GM12872 (cell line): ENCODE measurements at regions not wholly inside any gene's neighbourhood (a gene's known extent, or its start where the extent isn't known, plus 50 kb on each side); places are given as distances from the start of the nearest gene placed in this dataset.

ENCODE experiments used
- CTCF ChIP-seq: IDR thresholded peaks from 3 replicates; pipeline ENCODE4 v1.5.1; 2011; ENCODE audit warnings: low read depth, mild to moderate bottlenecking, low read length, moderate library complexity; ENCODE audit not compliant: insufficient read depth

GRCh38 chr20:19943061-19943521, 74.1 kb upstream of the NAA20 start:
- TF ChIP-seq CTCF = no peak

GRCh38 chr20:19944772-19945459, 72.2 kb upstream of the NAA20 start:
- TF ChIP-seq CTCF = no peak

DNA sequence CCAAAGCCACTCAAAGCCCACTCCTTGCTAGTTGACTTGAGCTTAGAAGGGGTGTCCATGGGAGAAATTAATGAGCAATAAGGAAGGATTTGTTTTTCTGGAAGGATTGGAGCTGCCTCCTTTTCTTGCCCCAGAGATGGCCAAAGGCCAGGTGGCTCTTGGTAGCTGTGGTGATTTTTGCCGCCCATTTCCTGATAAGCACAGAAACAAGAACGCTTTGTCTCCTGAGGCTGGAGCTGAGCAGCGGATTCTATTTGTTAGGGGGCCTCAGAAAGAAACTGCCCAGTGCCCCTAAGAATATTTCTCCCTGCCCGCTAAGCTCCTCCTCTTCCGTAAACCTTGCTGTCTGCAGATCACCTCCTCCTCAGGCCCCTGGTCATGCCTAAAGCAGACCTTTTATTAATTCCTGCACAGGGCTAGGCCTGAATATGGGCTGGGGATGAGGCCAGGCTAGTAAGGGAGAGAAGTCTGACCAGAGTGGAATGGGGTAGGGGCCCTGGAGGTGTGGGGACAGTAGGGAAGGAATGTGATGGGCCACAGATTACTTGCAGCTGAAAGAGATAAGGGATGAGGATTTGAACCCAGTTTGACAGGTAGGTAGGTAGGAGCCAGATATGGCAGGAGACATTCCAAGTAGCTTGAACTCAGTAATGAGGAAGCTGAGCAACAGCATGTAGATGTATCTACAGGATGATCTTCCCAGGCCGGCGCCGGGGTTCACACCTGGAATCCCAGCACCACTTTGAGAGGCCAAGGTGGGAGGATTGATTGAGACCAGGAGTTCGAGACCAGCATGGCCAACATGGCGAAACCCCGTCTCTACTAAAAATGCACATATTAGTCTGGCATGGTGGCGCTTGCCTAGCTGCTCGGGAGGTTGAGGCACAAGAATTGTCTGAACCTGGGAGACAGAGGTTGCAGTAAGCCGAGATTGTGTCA, 71.2 kb upstream of the NAA20 start:
- no peak for TF ChIP-seq CTCF

DNA sequence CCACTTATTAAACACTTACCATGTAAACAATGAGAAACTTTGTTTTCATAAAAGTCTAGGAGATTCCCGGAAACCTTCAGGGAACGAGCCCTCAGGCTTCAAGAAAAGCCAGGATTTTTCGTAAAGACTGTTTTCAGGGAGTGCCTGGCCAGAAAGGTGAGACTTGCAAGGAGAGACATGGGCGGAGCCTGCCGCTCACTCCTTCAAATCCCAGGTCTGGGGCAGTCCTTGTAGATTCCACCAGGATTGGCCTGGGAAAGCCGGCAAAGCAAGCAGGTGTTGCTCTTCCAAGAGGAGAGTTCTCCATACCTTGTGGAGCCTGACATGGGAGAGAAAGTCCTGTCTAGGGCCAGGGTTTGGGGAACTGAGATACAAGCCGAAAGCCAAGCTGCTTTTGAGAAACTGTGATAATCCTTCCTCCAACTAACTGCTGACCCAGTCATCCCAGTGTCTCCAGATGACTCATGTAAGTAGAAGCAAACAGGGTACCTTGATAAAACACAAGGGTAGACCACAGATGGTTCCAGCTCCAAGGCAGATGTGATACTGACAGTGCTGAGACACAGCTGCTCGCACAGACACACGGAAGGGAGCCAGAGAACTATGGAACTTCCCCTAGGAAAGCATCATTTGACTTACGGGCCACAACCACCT, 69.4 kb upstream of the NAA20 start:
- TF ChIP-seq CTCF = no peak

DNA sequence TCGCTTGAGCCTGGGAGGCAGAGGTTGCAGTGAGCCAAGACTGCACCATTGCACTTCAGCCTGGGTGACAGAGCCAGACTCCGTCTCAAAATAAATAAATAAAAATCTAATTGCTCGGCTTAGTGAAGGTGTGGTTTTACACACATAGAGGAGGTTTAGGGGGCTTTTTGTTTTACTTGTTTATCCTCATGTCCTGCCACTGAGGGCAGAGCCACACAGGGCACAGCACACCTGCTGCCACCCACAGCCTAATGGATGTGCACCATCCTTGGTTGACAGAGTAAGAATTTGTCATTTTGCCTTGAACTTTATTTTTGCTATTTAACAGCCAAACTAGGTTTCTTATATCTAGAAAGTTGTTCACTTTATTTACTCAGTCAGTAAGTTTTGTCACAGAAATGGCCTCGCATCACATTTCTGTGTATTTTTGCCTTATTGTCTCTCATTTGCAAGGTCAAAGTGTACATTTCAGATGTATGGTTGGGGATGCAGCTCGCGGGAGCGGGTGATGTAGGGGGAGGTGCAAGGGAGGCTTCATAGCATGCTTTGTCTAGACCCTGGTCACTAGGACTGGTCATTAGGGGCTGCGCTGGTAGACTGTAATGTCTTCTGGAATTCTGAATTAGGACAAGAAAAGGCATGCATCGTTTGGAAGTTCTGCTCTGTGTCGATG, 67.8 kb upstream of the NAA20 start:
- no peak for TF ChIP-seq CTCF

DNA sequence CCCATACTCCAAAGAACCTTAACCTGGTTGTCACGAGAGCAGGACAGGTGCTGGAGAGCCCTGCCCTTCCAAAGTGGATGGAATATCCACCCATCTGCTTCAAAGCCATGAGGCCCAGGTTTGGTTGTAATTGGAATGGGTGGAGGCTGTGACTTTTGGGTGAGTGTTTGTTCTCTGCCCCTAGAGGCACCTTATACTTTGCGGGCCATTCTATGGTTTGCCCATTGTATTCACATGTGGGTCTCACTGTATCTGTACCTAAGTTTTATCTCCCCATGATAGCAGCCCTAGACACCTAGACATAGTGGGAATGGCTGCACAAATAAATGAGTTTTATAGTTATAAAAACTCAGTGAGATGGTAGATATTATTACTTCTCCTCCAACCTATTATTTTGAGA, 67.1 kb upstream of the NAA20 start:
- no peak for TF ChIP-seq CTCF
